ENCODE measurements at regions not wholly inside any gene's neighbourhood (a gene's known extent, or its start where the extent isn't known, plus 50 kb on each side); places are given as distances from the start of the nearest gene placed in this dataset.

- DNase-seq: no peak
Measured at GRCh38 chr12:85642288-85642687, 193.9 kb downstream of the RASSF9 start.

- no peak for DNase-seq
Measured at GRCh38 chr12:85642808-85643207, 193.4 kb downstream of the RASSF9 start.

- no peak for DNase-seq
Measured at GRCh38 chr12:85644508-85644907, 191.7 kb downstream of the RASSF9 start.

- no peak for DNase-seq
Measured at GRCh38 chr12:85653731-85654455, 182.3 kb downstream of the RASSF9 start.

- DNase-seq: no peak
Measured at GRCh38 chr12:85654456-85654840, 181.8 kb downstream of the RASSF9 start.

GRCh38 chr12:85656561-85656960 is 179.6 kb downstream of the RASSF9 start:
- no peak for DNase-seq

- DNase-seq: no peak
Measured at GRCh38 chr12:85657251-85657650, 179.0 kb downstream of the RASSF9 start.

- no peak for DNase-seq
Measured at GRCh38 chr12:85657836-85658630, 178.2 kb downstream of the RASSF9 start.

- no peak for DNase-seq
Measured at GRCh38 chr12:85659754-85660530, 176.3 kb downstream of the RASSF9 start.

- DNase-seq: no peak
Measured at GRCh38 chr12:85661461-85662206, 174.6 kb downstream of the RASSF9 start.

- DNase-seq: no peak
Measured at GRCh38 chr12:85662207-85662602, 174.0 kb downstream of the RASSF9 start.

- DNase-seq: no peak
Measured at GRCh38 chr12:85663631-85664030, 172.6 kb downstream of the RASSF9 start.

- DNase-seq: no peak
Measured at GRCh38 chr12:85664429-85664828, 171.8 kb downstream of the RASSF9 start.

GRCh38 chr12:85669911-85670310 is 166.3 kb downstream of the RASSF9 start:
- DNase-seq: no peak

GRCh38 chr12:85672436-85672835 is 163.8 kb downstream of the RASSF9 start:
- no peak for DNase-seq

GRCh38 chr12:85673921-85674420 is 162.2 kb downstream of the RASSF9 start:
- DNase-seq: no peak

GRCh38 chr12:85676816-85677749 is 159.1 kb downstream of the RASSF9 start:
- DNase-seq: no peak

GRCh38 chr12:85679296-85679695 is 156.9 kb downstream of the RASSF9 start:
- DNase-seq: no peak

- no peak for DNase-seq
Measured at GRCh38 chr12:85680881-85681280, 155.3 kb downstream of the RASSF9 start.

GRCh38 chr12:85681333-85681732 is 154.9 kb downstream of the RASSF9 start:
- DNase-seq: no peak

- DNase-seq: no peak
Measured at GRCh38 chr12:85683051-85683450, 153.2 kb downstream of the RASSF9 start.

- DNase-seq: no peak
Measured at GRCh38 chr12:85688837-85689236, 147.4 kb downstream of the RASSF9 start.

Data from NCI-H2107 (cell line).